Breast epithelium (tissue), 3 donors: ENCODE measurements at regions not wholly inside any gene's neighbourhood (a gene's known extent, or its start where the extent isn't known, plus 50 kb on each side); places are given as distances from the start of the nearest gene placed in this dataset.

Source experiments
- CTCF ChIP-seq, 3 donors: fragments of 450-650 bp; IDR thresholded peaks; one replicate each; pipeline ENCODE4 v1.5.1; 2016 to 2017; ENCODE audit warnings: antibody characterized with exemption in 3 of 3, mild to moderate bottlenecking in 3 of 3, moderate library complexity in 3 of 3
- POLR2A ChIP-seq: fragments of 450-650 bp; IDR thresholded peaks from one replicate; pipeline ENCODE4 v1.6.1; 2016; ENCODE audit warnings: antibody characterized with exemption, mild to moderate bottlenecking, moderate library complexity

GRCh38 chr2:67572721-67573435, 175.7 kb downstream of the ETAA1 start:
- TF ChIP-seq CTCF (IDR thresholded peaks at IDR 0.05) = no peak
- TF ChIP-seq POLR2A = no peak
